DND-41 (cell line): ENCODE measurements at regions not wholly inside any gene's neighbourhood (a gene's known extent, or its start where the extent isn't known, plus 50 kb on each side); places are given as distances from the start of the nearest gene placed in this dataset.
A peak's percentile ranks its signal among the peaks of the same experiment; 100 is the strongest.

Experiments
- ATAC-seq: fragments of 200-7000 bp; cut with Tn5 transposase; 3 replicates; pipeline ENCODE4 v1.9.1; 2021; ENCODE audit warnings: low read depth; ENCODE audit not compliant: insufficient read depth
- DNase-seq: peaks from one replicate; pipeline ENCODE4 v3.0.0-alpha.2; 2020
- H2AFZ ChIP-seq: 2 replicates; pipeline ENCODE4 v1.6.0; 2012; ENCODE audit warnings: low read depth, low read length
- H3K27ac ChIP-seq: 2 replicates; pipeline ENCODE4 v1.5.1; 2012; ENCODE audit warnings: low read length, inconsistent platforms
- H3K27me3 ChIP-seq: fragments of 200-600 bp; sonication (generic); 2 replicates; pipeline ENCODE4 v1.6.0; 2012; ENCODE audit warnings: low read length, mild to moderate bottlenecking, inconsistent platforms; ENCODE audit not compliant: insufficient read depth, poor library complexity
- H3K36me3 ChIP-seq: 2 replicates; pipeline ENCODE4 v1.5.1; 2012; ENCODE audit warnings: low read length, inconsistent platforms; ENCODE audit not compliant: insufficient read depth
- H3K4me1 ChIP-seq: 2 replicates; pipeline ENCODE4 v1.5.1; 2012; ENCODE audit warnings: mild to moderate bottlenecking, low read length; ENCODE audit not compliant: insufficient read depth
- H3K4me2 ChIP-seq: 2 replicates; pipeline ENCODE4 v1.6.0; 2012; ENCODE audit warnings: mild to moderate bottlenecking, moderate library complexity, low read length, inconsistent platforms; ENCODE audit not compliant: insufficient read depth
- H3K4me3 ChIP-seq, 2 experiments: fragments of 200-600 bp in 1 of 2; shearing (Covaris generic) in 1 of 2; 2 replicates each; pipeline ENCODE4 v1.5.1; 2012 to 2016; ENCODE audit warnings: inconsistent platforms in 2 of 2, low read length in 2 of 2, mild to moderate bottlenecking in 2 of 2, low read depth in 1 of 2, moderate library complexity in 1 of 2
- H3K79me2 ChIP-seq: 2 replicates; pipeline ENCODE4 v1.6.0; 2012; ENCODE audit warnings: low read length, inconsistent platforms; ENCODE audit not compliant: insufficient read depth
- H3K9ac ChIP-seq: 2 replicates; pipeline ENCODE4 v1.6.0; 2012; ENCODE audit warnings: low read depth, mild to moderate bottlenecking, inconsistent platforms, low read length, moderate library complexity
- H3K9me3 ChIP-seq: 2 replicates; pipeline ENCODE4 v1.5.1; 2012; ENCODE audit warnings: low read length, moderate library complexity, mild to moderate bottlenecking, inconsistent platforms; ENCODE audit not compliant: insufficient read depth, severe bottlenecking
- H4K20me1 ChIP-seq: 2 replicates; pipeline ENCODE4 v1.6.0; 2012; ENCODE audit warnings: low read length; ENCODE audit not compliant: insufficient read depth
- CTCF ChIP-seq: IDR thresholded peaks from 2 replicates; pipeline ENCODE4 v1.5.1; 2012; ENCODE audit warnings: borderline replicate concordance, low read length, moderate library complexity, mild to moderate bottlenecking; ENCODE audit not compliant: poor library complexity, severe bottlenecking; ENCODE audit errors: extremely low read depth
- EZH2 ChIP-seq: IDR thresholded peaks from 3 replicates; pipeline ENCODE4 v1.6.1; 2012; ENCODE audit warnings: borderline replicate concordance, low read depth, mild to moderate bottlenecking, moderate library complexity, low read length, inconsistent platforms; ENCODE audit not compliant: severe bottlenecking

- Histone ChIP-seq H2AFZ (no peak overlapping the region), H3K27me3 (no peaks in the 10 kb centered on the region), H3K4me3 (no peak overlapping the region), H3K4me2 (no peak overlapping the region), H3K9me3 (no peaks in the 10 kb centered on the region), H4K20me1 (peaks cover 14% of the 10 kb centered on the region; the same call in 1 of the 2 replicates), H3K9ac (no peak overlapping the region), H3K79me2 (no peaks in the 10 kb centered on the region), H3K4me1 (no peaks in the 10 kb centered on the region), H3K27ac (no peak overlapping the region), H3K36me3 (no peaks in the 10 kb centered on the region)
- TF ChIP-seq CTCF (no peak), EZH2 (no peak)
- DNase-seq (peak; percentile 51), ATAC-seq (peak; percentile 50)
These were observed 81.7 kb downstream of the YTHDF1 start for GRCh38 chr20:63134201-63134612.

GRCh38 chr20:63133481-63134091 lies 82.3 kb downstream of the YTHDF1 start:
- H3K4me1 ChIP-seq, result no peaks in the 10 kb centered on the region
- H3K4me3 ChIP-seq, result no peak overlapping the region
- H3K79me2 ChIP-seq, result no peaks in the 10 kb centered on the region
- ATAC-seq, result no peak
- H3K4me2 ChIP-seq, result no peak overlapping the region
- H2AFZ ChIP-seq, result no peak overlapping the region
- H3K27ac ChIP-seq, result no peak overlapping the region
- no peaks in the 10 kb centered on the region for H3K36me3 ChIP-seq
- no peaks in the 10 kb centered on the region for H3K27me3 ChIP-seq
- no peak for TF ChIP-seq EZH2
- TF ChIP-seq CTCF, result no peak
- peaks cover 14% of the 10 kb centered on the region; the same call in 1 of the 2 replicates for H4K20me1 ChIP-seq
- H3K9ac ChIP-seq, result no peak overlapping the region
- H3K9me3 ChIP-seq, result no peaks in the 10 kb centered on the region
- DNase-seq, result no peak

- Histone ChIP-seq H3K27me3 (no peaks in the 10 kb centered on the region), H4K20me1 (peaks cover 14% of the 10 kb centered on the region; the same call in 1 of the 2 replicates), H3K4me3 (no peak overlapping the region), H3K4me2 (no peak overlapping the region), H3K79me2 (no peaks in the 10 kb centered on the region), H3K9ac (no peak overlapping the region), H3K27ac (no peak overlapping the region), H3K36me3 (no peaks in the 10 kb centered on the region), H2AFZ (no peak overlapping the region), H3K9me3 (no peaks in the 10 kb centered on the region), H3K4me1 (no peaks in the 10 kb centered on the region)
- ATAC-seq (no peak), DNase-seq (no peak)
- TF ChIP-seq CTCF (no peak), EZH2 (no peak)
These were observed 83.0 kb downstream of the YTHDF1 start for GRCh38 chr20:63132715-63133471.
